ENCODE measurements at regions not wholly inside any gene's neighbourhood (a gene's known extent, or its start where the extent isn't known, plus 50 kb on each side); places are given as distances from the start of the nearest gene placed in this dataset.

DNA sequence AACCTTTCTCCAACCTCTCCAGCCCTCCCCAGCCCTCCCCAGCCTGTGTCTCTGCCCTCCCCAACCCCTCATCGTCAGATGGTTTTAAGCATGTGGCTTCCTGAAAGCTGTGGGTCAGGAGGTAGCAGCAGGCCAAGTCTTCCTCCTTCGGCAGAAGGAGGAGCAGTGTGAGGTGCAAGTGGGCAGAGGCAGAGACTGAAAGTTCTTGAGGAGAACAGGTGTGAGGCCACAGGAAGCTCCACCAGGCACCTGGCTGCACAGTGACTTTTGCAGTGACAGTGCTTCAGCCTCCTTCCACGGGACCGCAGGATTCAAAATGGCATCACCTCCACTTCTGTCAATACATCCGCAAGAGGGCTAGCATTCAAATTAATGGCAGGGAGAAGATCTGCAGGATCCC is 203.9 kb upstream of the LEF1 start:
- TF ChIP-seq POLR2A (IDR thresholded peaks at IDR 0.05; ENCODE audit: low read length) = no peak
- no peak for TF ChIP-seq GATA1 (IDR thresholded peaks at IDR 0.05; ENCODE audit: low read depth, low read length)
